NCI-H2171 treated with DMSO at 0.1 percent for 48 hours (cell line): ENCODE measurements at regions not wholly inside any gene's neighbourhood (a gene's known extent, or its start where the extent isn't known, plus 50 kb on each side); places are given as distances from the start of the nearest gene placed in this dataset.

Experiments used
- DNase-seq: peaks from one replicate; lab custom pipeline; 2025; lab: John Stamatoyannopoulos, UW

DNA sequence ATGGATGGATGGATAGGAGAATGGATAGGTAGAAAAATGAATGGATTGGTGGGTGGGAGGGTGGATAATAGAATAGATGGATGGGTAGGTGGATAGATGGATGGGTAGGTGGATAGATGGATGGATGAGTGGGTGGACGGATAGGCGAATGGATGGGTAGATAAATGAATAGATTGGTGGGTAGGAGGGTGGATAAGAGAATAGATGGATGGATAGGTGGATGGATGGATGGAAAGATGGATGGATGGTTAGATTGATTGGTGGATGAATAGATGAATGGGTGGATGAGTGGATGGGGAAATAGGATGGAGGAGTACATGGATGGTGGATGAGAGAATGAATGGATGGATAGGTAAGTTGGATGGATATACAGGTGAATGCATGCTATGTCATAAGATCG, 110.5 kb downstream of the CEBPB start:
- DNase-seq = no peak

DNA sequence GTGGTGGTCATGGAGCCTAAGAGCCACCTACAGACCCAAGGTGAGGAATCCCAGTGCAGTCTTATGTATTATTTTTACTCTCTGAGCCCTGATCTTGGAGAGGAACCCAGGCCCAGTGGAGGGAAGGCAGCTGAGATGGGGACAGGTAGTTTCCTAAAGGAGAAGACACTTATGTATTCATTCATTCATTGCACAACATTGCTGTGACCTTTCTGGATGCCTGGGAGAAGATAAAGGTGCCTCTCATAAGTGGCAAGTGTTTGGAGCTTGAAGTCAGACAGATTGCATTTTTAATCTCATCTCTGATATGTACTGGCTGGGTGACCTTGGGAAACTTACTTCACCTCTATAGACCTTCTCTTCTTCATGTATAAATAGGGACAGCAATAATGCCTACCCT, 111.1 kb downstream of the CEBPB start:
- no peak for DNase-seq

DNA sequence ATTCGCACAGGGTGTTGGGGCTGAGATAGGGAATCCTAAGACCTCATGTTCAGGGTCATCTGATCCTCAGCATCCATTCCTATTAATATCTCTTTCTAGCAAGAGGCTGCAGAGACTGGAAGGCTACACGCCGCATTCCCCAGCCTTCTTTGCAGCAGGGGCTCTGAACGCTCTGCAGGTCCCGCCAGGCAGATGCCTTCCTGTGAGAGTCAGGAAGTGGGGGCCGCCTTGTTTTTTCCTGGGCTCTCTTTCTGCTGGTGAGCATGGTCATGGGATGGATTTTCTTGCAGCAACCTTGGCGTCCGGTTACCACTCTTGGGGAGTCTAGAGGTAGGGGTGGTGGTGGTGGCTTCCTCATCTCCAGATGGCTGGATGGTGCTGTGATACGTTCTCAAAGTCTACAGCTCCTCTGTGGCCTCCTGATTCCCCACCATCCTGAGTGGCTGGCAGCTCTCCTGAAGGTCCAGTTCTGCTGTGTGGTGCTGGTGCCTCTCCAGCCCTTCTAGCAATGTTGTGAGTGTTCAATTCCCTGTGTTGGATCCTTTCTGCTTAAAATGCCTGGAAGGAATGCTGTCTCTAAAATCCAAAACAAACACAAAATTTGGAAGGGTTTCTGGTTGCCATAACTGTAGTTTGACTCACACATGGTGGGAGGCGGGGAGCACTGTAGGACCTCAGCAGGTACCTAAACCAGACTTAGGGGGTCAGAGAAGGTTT, 111.9 kb downstream of the CEBPB start:
- no peak for DNase-seq

DNA sequence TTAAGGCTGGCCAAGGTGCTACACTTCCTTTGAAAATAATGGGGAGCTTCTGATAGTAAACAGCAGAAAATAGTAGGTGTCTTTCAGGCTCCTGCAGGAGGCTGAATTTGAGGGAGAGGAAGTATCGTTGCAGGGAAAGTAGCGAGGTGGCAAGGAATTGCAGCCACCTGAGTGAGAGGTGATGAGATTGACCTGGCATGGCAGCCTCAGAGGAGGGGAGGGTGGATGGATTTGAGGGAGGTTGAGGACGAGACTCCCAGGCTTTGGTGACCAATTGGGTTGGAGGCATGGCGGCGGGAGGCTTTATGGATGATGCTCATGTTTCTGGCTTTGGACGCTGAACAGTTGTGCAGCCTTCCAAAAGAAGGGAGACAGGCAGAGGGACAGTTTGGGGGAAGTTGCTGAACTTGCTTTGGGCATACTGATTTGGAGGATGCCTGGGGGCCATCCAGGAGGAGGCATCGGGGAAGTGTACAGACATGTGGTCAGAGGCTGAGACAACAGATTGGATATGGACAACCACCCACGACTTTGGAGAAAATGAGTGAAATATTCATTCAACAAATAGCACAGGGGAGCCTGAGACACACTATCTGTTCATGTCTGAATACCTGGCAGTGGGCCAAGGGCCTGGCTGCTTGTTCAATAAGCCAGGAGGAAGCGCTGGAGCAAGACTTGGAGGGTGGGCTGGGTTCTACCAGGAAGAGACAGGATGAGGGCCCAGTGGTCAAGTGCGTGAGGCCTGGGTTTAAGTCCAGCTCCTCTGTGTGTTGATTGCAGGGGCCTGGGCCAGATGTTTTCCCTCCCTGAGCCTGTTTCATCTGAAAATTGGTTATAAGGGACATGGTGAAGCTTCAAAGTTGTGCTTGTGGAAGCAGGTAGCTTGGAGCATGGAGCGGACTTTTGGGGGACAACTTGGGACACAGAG, 113.2 kb downstream of the CEBPB start:
- peak; percentile 81 for DNase-seq

DNA sequence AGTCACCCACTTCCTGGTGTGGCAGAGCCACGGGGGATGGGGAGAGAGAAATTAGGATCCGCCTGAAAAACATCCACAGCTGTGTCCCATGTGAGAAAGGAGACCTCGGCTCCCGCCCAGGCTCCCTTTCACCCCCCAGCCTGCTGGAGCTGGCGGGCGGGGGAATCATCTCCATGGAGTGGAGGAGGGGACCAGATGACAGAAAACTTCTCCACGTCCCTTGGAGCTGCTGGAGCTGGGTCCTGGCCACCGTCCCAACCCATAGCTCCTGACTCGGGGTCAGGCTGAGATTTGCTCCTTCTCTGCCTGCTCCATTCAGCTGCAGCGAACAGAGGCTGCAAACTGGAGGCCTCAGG, 113.8 kb downstream of the CEBPB start:
- peak; percentile 71 for DNase-seq

DNA sequence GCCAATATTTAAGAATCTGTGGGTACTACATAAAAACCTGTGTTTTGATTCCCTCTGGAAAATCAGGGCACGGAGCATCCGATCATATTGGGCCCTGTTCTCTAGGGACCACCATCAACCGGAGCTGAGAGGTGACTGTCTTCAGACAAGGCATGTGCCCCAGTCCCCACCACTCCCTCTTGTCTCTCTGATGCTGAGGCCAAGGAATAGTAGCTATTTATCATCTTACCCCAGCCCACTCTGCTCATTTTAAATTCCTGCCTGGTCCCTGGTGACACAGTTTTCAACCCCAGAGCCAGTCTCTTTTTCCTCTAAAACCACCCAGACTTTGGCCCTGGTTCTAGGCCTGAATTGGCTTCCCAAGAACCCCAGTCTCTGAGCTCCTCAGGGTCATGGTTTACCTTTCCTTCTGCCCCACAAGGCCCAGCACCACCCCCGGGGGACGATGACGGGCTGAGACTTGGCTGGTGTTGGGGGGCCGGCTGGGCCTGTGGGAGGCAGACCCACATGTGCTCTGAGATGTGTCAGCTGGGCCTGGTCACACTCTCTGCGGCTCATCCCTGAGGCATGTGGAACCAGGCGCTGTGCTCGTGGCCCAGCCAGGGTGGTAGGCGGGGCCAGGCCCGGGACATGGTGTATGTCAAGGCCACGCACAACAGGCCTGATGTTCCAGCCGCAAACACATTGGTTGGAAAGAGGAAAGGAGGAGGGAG, 114.4 kb downstream of the CEBPB start:
- no peak for DNase-seq

DNA sequence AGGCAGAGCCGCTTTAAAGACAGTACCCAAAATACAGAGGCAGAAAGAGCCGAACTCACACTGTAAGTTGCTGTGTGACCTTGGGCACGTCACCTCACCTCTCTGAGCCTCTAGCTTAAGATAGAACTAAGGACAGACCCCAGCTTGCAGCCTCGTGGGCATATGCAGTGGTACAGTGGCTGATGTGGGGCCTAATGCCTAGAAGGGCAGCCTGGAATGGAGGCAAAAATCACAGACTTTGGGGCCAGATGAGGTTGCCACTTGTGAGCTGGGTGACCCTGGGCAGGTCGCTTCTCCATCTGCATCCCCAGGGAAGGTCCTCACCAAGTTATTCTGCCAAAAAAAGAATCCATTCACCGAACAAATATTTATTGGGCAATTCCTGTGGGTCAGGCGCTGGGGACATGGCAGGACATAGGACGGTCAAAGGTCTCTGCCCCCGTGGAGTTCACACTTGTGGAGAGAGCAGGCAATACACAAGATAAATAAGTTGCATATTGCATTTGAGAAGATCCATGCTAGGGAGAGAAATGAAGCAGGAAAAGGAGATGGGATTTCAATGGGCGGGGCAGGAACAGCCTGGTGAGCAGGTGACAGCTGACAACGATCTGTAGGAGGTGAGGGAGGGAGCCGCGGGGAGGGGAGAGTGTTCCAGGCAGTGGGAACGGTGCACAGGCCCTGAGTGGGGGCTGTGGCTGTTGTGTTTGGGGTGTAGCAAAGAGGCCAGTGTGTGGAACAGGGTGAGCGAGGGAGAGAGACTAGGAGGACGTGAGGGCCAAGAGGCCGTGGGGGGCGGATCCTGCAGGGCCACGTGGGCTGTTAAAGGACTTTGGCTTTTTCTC, 115.2 kb downstream of the CEBPB start:
- DNase-seq = peak; percentile 94

DNA sequence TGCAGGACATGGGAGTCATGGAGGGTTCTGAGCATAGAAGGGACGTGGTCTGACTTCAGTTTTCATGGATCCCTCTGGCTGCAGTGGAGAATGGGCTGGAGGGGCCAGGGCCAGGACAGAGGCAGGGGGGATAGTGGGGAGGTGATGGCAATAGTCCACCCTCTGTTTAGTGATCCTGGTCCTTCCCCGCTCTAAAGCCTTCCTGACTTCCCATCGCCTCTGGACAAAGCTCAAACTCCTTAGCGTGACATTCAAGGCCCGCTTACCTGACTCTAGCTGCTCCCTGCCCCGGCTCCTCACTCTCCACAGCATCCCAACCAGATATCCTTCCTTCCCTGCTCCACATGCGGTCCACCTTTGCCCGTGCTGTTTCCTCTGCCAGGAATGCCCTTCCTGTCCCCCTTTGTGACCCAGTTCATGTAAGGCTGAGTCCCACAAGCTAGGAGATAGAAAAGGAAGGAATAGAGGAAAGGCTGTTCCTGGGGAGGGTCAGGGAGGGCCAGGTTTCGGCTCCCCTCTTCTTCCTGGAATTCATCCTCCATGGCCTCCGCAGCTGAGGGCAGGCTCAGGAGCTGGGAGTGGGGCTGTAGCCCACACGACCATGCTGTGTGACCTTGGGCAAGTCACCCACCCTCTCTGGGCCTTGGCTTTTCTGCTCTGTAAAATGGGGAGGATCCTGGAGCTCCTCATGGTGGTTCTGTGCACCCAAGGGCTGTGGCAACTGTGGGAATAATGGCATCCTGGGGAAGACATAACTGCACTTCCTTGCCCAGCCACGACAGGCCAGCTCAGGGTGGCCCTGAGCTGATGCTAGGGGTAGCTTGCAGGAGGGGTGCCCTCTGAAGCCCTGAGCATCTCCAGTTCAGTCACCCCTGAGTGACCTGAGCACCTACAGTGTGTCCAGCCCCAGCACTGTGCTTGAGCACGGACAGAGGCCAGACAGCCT, 116.1 kb downstream of the CEBPB start:
- no peak for DNase-seq

DNA sequence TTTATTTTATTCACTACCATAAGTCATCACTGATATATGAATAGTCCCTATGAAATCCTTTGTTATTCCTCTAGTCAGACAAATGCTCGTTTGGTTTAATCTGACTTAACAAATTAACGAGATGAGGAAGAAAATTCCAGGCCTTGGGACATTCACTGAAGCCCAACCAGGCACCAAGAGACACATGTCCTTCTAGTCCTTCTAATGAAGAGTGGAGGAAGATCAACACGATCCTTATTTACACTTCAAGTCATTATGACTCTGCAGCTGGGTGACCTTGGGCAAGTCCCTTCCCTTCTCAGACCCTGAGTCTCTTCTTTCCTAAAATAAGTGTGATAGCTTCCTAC, 117.5 kb downstream of the CEBPB start:
- no peak for DNase-seq

DNA sequence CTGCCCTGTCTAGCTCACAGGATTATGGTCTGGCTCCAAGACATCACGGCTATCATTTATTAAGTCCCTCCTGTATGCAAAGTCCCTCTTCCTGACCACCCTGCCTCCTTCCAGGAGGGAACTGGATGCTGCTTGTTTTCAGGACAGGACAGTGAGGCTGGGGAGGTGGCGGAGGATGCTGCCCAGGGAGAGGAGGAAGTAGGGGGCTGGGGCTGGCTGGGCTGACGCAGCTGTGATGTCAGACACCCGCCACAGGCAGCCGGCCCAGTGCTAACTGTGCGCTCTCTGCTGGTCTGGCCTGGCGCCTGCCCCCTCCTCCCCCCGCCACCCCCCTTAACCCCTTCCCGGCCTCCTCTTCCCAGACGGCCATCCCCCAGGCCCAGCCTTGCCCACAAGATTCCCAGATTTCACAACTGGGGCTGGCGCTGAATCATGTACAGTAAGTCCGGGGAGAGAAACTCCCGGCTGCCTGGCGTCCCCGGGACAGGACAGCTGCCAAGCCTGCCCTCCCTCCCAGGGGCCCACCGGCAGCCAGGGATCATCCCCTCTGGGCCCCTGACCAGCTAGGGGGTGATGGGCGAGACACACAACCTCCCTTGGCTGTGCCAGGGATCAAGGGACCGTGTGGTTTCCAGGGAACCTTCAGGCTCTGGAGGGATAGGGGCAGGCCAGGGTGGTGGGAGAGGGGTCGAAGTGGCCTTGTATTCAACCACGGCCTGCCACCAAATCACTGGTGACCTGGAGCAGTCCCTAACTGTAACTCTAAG, 118.1 kb downstream of the CEBPB start:
- DNase-seq = no peak

DNA sequence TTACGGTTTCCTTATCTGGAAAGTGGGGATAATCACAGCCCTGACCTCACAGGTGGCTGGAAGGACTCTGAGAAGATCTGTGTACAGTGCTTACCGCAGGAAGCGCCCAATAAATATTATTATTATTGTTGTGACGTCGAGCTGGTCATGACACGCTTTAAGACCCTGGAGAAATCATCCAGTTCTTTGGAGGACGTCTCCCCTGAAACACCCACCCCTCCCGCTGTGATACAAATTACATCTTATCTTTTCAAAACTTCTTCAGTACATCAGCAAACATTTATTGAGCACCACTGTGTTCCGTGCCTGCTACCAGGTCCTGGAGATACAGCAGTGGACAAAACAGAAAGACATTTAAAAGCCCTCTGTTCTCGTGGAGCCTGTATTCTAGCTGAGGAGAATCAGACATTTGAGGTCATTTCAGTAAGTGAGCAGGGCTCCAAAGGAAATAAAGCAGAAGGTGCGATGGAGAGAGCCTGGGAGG, 118.7 kb downstream of the CEBPB start:
- DNase-seq = no peak

DNA sequence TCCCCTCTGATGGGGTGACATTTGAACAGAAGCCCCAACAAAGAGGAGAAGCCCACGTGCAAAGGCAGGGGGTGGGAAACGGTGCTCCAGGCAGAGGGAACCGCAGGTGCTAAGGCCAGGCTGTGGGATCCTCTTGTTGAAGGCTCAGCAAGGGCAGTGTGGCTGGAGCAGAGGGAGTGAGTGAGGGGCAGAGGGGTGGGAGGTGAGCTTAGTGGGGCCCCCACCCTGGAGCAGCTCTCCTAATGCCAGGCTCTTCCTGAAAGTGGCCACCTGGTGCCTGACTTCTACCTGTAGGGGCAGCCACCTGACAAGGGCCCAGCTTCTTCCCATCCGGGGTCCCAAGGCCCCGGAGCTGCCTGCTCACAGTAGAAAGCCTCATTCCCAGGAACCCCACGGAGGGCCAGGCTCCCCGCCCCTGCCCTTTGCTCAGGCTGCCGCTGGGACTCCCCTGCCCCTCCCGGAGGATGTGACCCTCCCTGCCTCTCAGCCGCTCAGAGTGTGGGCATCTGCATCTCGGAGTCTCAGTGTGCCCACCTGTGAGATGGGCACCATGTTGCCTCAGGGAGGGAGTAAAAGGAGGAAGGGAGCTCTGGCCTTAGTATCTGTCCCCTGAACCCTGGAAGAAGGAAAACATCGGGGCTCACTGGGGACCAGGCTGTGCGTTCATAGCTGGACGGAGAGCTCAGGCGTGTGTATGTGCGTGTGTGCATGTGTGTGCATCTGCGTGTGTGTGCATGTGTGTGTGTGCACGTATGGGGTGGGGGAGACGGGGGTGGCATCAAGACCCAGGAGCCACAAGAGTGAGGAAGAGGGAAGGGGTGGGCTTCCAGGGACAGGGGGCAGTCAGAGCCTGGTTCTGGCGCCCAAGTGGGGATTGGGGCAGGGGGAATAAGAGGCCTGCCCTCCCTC, 119.4 kb downstream of the CEBPB start:
- no peak for DNase-seq

DNA sequence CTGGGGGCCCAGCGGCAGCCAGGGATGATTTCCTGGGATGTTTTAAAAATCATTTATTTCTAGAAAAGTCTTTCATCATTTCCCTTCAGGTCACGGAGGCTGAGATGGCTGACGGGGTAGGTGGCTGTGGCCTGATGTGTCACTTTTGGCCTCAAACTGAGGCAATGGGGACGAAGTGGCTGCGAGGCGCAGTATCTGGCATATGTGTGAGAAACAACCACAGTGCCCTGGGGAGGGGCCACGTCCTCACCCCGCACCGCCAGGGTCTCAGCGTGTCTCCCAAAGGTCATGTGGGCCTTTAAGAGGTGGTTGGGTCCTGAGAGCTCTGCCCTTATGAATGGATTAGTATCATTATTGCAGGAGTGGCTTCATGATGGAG, 120.0 kb downstream of the CEBPB start:
- no peak for DNase-seq

DNA sequence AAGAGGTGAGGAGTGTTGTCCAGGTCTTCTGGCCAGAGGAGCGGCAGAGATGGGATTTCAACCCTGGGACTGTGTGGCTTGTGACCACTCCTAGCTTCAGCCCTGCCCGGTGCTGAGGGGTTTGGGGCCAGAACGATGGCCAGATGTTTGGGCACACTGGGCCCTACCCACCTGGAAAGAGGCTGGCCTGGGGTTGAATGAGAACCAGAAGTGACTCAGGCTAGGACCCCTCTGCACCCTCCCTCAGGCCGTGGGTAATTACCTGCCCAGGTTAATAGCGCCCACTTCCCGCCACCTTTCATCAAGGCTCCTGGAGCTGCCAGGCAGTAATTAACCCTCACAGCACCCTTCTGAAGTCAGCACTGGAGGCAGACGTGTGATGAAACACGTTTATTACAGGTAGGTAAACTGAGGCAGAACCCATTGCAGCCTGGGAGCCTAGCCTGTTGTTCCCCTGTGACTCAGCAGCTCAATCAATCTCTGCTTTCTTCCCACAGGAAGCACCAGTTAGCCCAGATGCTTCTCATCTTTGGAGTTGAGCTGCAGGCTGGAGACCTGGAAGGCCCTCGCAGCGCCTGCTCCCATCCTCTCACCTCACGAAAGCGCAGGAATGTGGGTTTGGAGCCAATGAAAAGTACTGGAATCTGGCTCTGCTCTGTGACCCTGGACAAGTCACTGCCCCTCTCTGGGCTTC, 120.8 kb downstream of the CEBPB start:
- DNase-seq = no peak

DNA sequence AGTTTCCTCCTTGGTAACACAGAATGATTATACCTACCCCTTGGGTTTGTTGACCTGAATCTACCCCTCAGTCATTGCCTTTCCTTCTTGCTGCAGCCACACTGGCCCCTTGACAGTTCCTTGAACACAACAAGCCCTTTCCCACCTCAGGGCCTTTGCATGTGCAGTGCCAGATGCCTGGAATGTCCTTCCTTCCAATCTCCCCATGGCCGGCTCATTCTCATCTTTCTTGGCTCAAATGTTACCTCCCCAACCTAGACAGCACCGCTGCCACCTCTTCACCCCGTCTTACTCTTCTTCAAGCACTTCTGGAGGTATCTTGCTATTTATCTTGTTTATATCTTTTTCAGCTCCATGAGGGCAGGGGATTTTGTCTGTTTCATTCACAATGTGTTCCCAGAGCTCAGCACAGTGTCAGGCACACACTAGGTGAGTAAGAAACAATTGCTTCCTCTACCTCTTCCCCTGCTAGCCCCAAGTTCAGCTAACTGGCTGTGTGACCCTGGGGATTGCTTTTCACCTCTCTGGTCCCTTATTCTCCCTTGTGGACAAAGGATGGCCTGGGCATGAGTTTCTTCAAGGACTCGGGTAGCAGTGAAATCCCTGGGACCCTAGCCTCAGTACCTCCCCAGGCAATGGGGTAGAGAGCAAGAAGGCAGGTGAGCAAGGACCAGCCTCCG, 121.5 kb downstream of the CEBPB start:
- no peak for DNase-seq

DNA sequence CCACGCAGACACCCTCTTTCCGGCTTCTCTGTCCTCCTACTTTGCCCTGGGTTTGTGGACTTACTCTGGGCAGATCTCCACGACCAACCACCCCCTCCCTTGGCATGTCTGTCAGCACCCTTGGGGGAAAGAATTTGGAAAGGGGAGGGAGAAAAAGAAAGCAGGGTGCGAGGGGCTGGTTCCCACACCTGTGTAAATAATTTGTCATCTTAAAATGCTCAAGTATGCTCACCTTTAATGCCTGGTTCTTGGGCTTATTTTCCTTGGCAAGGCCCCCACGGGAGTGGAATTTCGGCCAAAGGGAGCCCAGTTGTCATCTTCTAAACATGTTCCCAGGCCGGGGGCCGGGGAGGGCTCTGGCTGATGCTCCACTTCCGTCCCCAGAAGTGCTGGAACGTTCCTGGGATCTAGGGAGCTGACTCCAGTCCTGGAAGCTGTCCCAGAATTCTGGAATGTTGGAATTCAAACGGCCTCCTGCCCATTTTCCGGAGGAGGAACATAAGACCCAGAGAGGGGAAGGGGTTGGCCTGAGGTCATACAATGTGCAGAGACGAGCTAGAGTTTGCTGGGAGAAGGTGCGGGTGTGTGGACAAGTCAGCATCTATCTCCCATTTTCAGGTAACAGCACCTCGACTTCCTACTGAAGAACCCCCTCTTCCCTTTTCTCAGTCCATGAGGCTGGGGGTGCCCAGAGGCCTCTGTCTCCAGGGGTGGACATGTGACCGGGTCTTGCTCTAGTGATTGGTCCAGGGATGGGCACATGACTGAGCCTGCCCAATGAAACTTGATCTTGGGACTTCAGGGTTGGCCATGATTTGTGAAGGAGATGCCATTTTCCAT, 122.3 kb downstream of the CEBPB start:
- no peak for DNase-seq

DNA sequence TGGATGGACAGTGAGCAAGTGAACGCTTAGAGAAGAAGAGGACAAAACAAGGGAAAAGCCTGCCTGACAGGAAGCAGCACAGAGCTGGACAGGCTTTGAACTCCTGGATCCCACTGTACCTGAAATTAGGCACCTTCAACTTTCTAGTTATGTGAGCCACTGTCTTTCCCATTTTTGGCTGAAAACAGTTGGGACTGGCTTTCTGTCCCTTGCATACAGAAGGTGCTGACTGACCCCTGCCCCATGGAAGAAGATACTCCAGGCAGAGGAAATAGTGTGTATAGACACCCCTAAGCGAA, 122.8 kb downstream of the CEBPB start:
- DNase-seq = no peak
